Neural cell (in vitro differentiated cells): ENCODE measurements at regions not wholly inside any gene's neighbourhood (a gene's known extent, or its start where the extent isn't known, plus 50 kb on each side); places are given as distances from the start of the nearest gene placed in this dataset.

Experiments
- H2AFZ ChIP-seq: fragments of 200-600, 300-800 bp; sonication (generic), shearing (Covaris generic); 2 replicates; pipeline ENCODE4 v1.6.0; 2014; ENCODE audit warnings: low read depth, mild to moderate bottlenecking, antibody characterized with exemption, low read length, moderate library complexity
- H3F3A ChIP-seq: fragments of 200-600 bp; shearing (Covaris generic); 2 replicates; pipeline ENCODE4 v1.6.1; 2016; ENCODE audit warnings: mild to moderate bottlenecking, moderate library complexity, mixed read lengths, antibody characterized with exemption, low read length; ENCODE audit not compliant: insufficient read depth, poor library complexity, severe bottlenecking
- H3K27ac ChIP-seq: fragments of 200-600, 300-800 bp; sonication (generic), shearing (Covaris generic); 2 replicates; pipeline ENCODE4 v1.5.1; 2014; ENCODE audit warnings: mild to moderate bottlenecking, low read length, moderate library complexity
- H3K27me3 ChIP-seq: fragments of 300-800, 200-600 bp; sonication (generic), shearing (Covaris generic); 2 replicates; pipeline ENCODE4 v1.6.0; 2014; ENCODE audit warnings: mild to moderate bottlenecking, low read depth, low read length, moderate library complexity; ENCODE audit not compliant: insufficient read depth
- H3K36me3 ChIP-seq: fragments of 300-800, 200-600 bp; sonication (generic), shearing (Covaris generic); 2 replicates; pipeline ENCODE4 v1.5.1; 2014; ENCODE audit warnings: mild to moderate bottlenecking, antibody characterized with exemption, low read length, moderate library complexity; ENCODE audit not compliant: insufficient read depth
- H3K4me2 ChIP-seq: fragments of 300-800, 200-600 bp; sonication (generic), shearing (Covaris generic); 2 replicates; pipeline ENCODE4 v1.6.0; 2014; ENCODE audit warnings: mild to moderate bottlenecking, low read length
- H3K4me3 ChIP-seq: fragments of 300-800, 200-600 bp; sonication (generic), shearing (Covaris generic); 2 replicates; pipeline ENCODE4 v1.5.1; 2014; ENCODE audit warnings: mild to moderate bottlenecking, low read length, moderate library complexity
- H3K79me2 ChIP-seq: fragments of 200-600 bp; shearing (Covaris generic); replicated peaks from 2 replicates; pipeline ENCODE4 v1.6.0; 2014; ENCODE audit warnings: mild to moderate bottlenecking, low read length, moderate library complexity; ENCODE audit not compliant: insufficient read depth
- H3K9ac ChIP-seq: fragments of 300-800, 200-600 bp; sonication (generic), shearing (Covaris generic); 2 replicates; pipeline ENCODE4 v1.6.1; 2016; ENCODE audit warnings: mild to moderate bottlenecking, low read length, mixed read lengths
- H3K9me2 ChIP-seq: fragments of 200-600 bp; shearing (Covaris generic); 2 replicates; pipeline ENCODE4 v1.6.1; 2016; ENCODE audit warnings: mild to moderate bottlenecking, low read length, mixed read lengths; ENCODE audit not compliant: insufficient read depth
- H3K9me3 ChIP-seq: fragments of 200-600, 300-800 bp; sonication (generic), shearing (Covaris generic); 2 replicates; pipeline ENCODE4 v1.6.1; 2016; ENCODE audit warnings: mild to moderate bottlenecking, mixed run types, low read length, moderate library complexity, mixed read lengths
- H4K20me1 ChIP-seq: fragments of 200-600 bp; shearing (Covaris generic); 2 replicates; pipeline ENCODE4 v1.6.1; 2016; ENCODE audit warnings: mild to moderate bottlenecking, mixed run types; ENCODE audit not compliant: insufficient read depth
- EP300 ChIP-seq: fragments of 450-650 bp; conservative IDR thresholded peaks from 2 replicates; pipeline ENCODE4 v1.6.1; 2014; ENCODE audit warnings: antibody characterized with exemption, mild to moderate bottlenecking, moderate library complexity; ENCODE audit not compliant: poor library complexity, severe bottlenecking
- EZH2 ChIP-seq: fragments of 200-600, 300-800 bp; shearing (Covaris generic), sonication (generic); IDR thresholded peaks from 2 replicates; pipeline ENCODE4 v1.6.1; 2014; ENCODE audit warnings: antibody characterized with exemption, low read length, borderline replicate concordance, mild to moderate bottlenecking; ENCODE audit not compliant: insufficient read depth, poor library complexity, severe bottlenecking
- MXI1 ChIP-seq: fragments of 450-650 bp; conservative IDR thresholded peaks from 2 replicates; pipeline ENCODE4 v1.6.1; 2014; ENCODE audit warnings: antibody characterized with exemption, mild to moderate bottlenecking; ENCODE audit not compliant: poor library complexity, severe bottlenecking
- POLR2AphosphoS5 ChIP-seq: IDR thresholded peaks from 2 replicates; pipeline ENCODE4 v1.6.1; 2012
- RAD21 ChIP-seq: fragments of 450-650 bp; conservative IDR thresholded peaks from 2 replicates; pipeline ENCODE4 v1.6.1; 2014; ENCODE audit warnings: antibody characterized with exemption, mild to moderate bottlenecking, moderate library complexity
- REST ChIP-seq: IDR thresholded peaks from 2 replicates; pipeline ENCODE4 v1.6.1; 2012; ENCODE audit warnings: borderline replicate concordance
- SMC3 ChIP-seq: fragments of 450-650 bp; conservative IDR thresholded peaks from 2 replicates; pipeline ENCODE4 v1.6.1; 2014; ENCODE audit warnings: antibody characterized with exemption, mild to moderate bottlenecking, moderate library complexity; ENCODE audit not compliant: poor library complexity
- TAF1 ChIP-seq: IDR thresholded peaks from 2 replicates; pipeline ENCODE4 v1.6.1; 2012; ENCODE audit warnings: low read depth
- TF ChIP-seq, protein P1 (sequence below): fragments of 450-650 bp; IDR thresholded peaks from 2 replicates; pipeline ENCODE4 v1.5.1; 2014; ENCODE audit warnings: antibody characterized with exemption, mild to moderate bottlenecking, moderate library complexity; ENCODE audit not compliant: poor library complexity, severe bottlenecking

DNA sequence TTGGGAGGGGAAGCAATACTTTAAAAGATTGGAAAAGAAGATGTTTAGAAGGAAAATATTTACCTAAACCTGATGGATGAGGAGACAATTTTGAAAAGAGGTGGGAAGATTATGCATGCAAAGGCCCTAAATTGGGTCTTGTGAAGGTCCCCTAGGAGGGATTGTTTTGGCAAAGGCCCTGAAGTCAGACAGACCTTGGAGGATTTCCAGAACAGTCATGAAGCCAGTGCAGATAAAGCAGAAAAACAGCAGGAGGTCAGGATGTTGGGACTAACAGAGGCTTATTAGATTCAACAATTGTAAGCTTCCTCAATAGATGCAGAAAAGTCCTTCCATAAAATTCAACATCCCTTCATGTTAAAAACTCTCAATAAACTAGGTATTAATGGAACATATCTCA lies 361.0 kb upstream of the CDH6 start:
- H3K79me2 ChIP-seq = no peaks in the 10 kb centered on the region
- no peaks in the 10 kb centered on the region for H3K9me2 ChIP-seq
- no peak overlapping the region for H3K4me2 ChIP-seq
- H3K9ac ChIP-seq = no peak overlapping the region
- TF ChIP-seq, protein P1, sequence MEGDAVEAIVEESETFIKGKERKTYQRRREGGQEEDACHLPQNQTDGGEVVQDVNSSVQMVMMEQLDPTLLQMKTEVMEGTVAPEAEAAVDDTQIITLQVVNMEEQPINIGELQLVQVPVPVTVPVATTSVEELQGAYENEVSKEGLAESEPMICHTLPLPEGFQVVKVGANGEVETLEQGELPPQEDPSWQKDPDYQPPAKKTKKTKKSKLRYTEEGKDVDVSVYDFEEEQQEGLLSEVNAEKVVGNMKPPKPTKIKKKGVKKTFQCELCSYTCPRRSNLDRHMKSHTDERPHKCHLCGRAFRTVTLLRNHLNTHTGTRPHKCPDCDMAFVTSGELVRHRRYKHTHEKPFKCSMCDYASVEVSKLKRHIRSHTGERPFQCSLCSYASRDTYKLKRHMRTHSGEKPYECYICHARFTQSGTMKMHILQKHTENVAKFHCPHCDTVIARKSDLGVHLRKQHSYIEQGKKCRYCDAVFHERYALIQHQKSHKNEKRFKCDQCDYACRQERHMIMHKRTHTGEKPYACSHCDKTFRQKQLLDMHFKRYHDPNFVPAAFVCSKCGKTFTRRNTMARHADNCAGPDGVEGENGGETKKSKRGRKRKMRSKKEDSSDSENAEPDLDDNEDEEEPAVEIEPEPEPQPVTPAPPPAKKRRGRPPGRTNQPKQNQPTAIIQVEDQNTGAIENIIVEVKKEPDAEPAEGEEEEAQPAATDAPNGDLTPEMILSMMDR = no peak
- TF ChIP-seq TAF1 = no peak
- no peak for TF ChIP-seq REST
- TF ChIP-seq POLR2AphosphoS5 = no peak
- TF ChIP-seq SMC3 = no peak
- no peak for TF ChIP-seq EZH2
- TF ChIP-seq MXI1 = no peak
- no peak for TF ChIP-seq RAD21
- TF ChIP-seq EP300 = no peak
- H3K27ac ChIP-seq = no peak overlapping the region
- H4K20me1 ChIP-seq = no peaks in the 10 kb centered on the region
- H2AFZ ChIP-seq = no peak overlapping the region
- H3K4me3 ChIP-seq = no peak overlapping the region
- no peaks in the 10 kb centered on the region for H3K27me3 ChIP-seq
- no peaks in the 10 kb centered on the region for H3K36me3 ChIP-seq
- no peaks in the 10 kb centered on the region for H3K9me3 ChIP-seq
- no peaks in the 10 kb centered on the region for H3F3A ChIP-seq

- Histone ChIP-seq H3K4me3 (no peak overlapping the region), H3F3A (no peaks in the 10 kb centered on the region), H3K27me3 (no peaks in the 10 kb centered on the region), H3K36me3 (no peaks in the 10 kb centered on the region), H4K20me1 (no peaks in the 10 kb centered on the region), H3K9me3 (no peaks in the 10 kb centered on the region), H2AFZ (no peak overlapping the region), H3K9me2 (no peaks in the 10 kb centered on the region), H3K9ac (peak overlapping the region; percentile 7), H3K4me2 (peak overlapping the region; percentile 35), H3K79me2 (no peaks in the 10 kb centered on the region), H3K27ac (peak overlapping the region; percentile 60)
- TF ChIP-seq SMC3 (no peak), EZH2 (no peak), MXI1 (no peak), REST (no peak), RAD21 (no peak), TAF1 (no peak), POLR2AphosphoS5 (no peak), EP300 (no peak)
- TF ChIP-seq, protein P1 = no peak
Observed at GRCh38 chr5:30831605-30832004, 361.9 kb upstream of the CDH6 start.
